Sigmoid colon (tissue), 3 donors: ENCODE measurements at regions not wholly inside any gene's neighbourhood (a gene's known extent, or its start where the extent isn't known, plus 50 kb on each side); places are given as distances from the start of the nearest gene placed in this dataset.

Experiments
- CTCF ChIP-seq, 4 experiments: fragments of 450-650 bp in 3 of 4; fragments of 200-600 bp in 1 of 4; IDR thresholded peaks; one replicate each; pipeline ENCODE4 v1.5.1; 2016 to 2019; ENCODE audit warnings: antibody characterized with exemption in 4 of 4, mild to moderate bottlenecking in 3 of 4, moderate library complexity in 2 of 4
- POLR2A ChIP-seq, 2 donors: fragments of 450-650 bp; IDR thresholded peaks; one replicate each; pipeline ENCODE4 v1.6.1; 2016; ENCODE audit warnings: antibody characterized with exemption in 2 of 2, mild to moderate bottlenecking in 2 of 2, moderate library complexity in 2 of 2

- no peak for TF ChIP-seq CTCF (IDR thresholded peaks at IDR 0.05)
- TF ChIP-seq POLR2A (IDR thresholded peaks at IDR 0.05), result no peak
Observed at GRCh38 chr9:11128156-11128555, 515.4 kb upstream of the PTPRD start.
